ENCODE measurements at regions not wholly inside any gene's neighbourhood (a gene's known extent, or its start where the extent isn't known, plus 50 kb on each side); places are given as distances from the start of the nearest gene placed in this dataset.
"Not testable (repeated sequence)": the region's sequence is repeated elsewhere in the genome, so short reads cannot be mapped to it uniquely, and the experiment has no call there.

DNA sequence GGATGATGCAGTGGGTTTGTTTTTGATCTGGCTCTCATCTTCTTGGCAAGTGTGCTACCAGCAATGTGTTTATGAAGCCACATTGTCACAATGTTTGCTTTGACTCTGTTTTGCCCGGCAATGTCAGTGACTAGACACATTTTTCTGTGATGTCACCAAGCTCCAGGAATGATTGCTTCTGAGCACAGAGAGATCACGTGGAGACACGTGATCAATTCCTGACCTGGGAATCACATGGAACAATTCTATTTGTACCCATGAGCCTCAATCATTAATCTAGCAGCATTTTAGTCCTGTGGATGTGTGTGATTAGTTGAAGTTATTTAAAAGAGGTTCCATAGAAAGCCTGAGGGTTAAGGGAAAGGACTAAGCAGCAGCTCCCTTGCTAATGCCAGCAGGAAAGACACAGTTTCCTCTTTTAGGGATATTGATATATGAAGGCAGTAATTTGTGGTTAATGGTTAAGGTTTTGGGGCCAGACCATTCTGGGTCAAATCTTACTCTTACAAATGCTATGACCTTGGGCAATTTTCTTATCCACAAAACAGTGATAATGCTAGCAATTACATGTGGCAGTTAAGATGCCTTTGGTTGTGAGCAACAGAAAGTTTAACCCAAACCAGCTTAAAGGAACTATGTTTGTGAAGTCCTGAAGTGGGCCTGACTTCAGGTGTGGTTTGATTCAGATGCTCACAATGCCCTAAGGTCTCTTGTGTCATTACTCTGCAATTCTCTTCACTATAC is 59.0 kb downstream of the FASLG start:
- ChIA-PET POLR2A (interaction anchor here (0.9 kb wide), 1 partner anchor 10 kb away, joined by 3 read pairs; no protein-coding TSS in a partner anchor), CTCF (interaction anchor here (1.0 to 1.6 kb wide), 8 partner anchors 11 to 219 kb away, joined by 3 to 8 read pairs (median 4); no protein-coding TSS in a partner anchor)

DNA sequence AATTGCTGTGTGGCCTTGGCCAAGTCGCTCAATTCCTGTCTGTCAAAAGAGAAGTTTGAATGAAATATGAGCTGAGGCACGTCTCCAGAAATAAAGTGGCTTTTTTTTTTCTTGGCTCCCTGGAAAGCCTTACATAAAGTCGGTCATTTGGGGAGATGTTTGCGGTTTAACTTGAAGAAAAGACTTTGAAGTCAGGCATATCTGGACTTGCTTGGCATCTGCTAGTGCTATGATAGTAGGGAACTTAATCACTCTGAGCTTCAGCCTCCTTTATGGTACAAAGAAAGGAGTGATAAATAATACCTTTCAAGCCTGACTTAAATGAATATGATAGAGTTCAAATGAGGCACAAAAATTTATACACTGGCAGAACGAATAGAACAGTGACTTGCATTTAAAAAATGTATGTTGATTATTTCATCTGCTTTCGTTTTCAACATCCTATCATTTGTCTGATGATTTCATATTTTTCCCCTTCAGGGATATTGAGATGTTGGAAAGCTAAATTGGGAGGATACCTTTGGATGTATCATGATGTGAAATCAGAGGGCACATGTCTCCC is 60.2 kb downstream of the FASLG start:
- POLR2A ChIA-PET, result no interaction called here
- CTCF ChIA-PET, result interaction anchor here (1.1 to 2.8 kb wide), 8 partner anchors 9 to 118 kb away, joined by 3 to 20 read pairs (median 4); partner anchors contain the start of gene FASLG

DNA sequence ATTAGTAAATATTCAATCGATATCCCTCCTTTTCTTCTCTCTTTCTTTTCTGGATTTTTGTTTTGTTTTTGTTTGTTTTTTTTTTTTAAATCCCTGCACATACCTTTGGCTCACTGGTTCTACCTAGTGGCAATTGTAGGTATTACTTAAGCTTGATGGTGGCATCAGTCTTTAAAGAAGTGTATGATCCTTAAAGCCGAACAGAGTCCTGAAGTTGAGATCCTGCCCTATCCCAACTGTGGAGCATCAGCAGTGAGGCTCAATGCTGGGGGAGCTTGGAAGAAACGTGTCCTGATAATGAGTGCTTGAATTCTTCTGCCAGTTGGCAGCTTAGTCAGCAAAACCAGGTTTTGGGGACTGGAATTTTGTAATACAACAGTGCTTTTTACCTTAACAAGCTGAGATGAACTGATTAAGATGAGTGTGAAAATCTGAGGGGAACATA is 60.8 kb downstream of the FASLG start:
- ChIA-PET CTCF (interaction anchor here (0.6 to 2.8 kb wide), 11 partner anchors 8 to 230 kb away, joined by 3 to 20 read pairs (median 4); partner anchors contain the start of gene FASLG), POLR2A (interaction anchor here (0.6 kb wide), 1 partner anchor 110 kb away, joined by 6 read pairs; no protein-coding TSS in a partner anchor)

DNA sequence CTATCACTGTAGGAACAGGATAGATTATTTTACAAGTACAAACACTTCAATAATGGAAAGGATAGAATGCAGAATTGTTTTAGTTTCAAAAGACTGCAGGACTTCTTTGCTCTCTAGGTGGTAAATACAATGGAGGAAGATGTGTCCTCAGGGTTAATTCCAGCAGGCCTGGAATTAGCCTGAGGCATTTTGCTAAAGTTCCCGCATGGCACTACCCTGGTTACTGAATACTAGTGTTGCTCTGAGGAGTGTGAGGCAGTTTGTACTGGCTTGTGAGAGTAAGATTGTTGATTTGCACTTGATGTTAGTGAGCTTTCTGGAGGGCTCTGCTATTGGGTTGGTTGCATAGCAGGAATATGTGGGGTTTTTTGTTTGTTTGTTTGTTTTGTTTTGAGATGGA is 61.4 kb downstream of the FASLG start:
- ChIA-PET CTCF (interaction anchor here (0.6 to 2.8 kb wide), 9 partner anchors 8 to 229 kb away, joined by 3 to 20 read pairs (median 4); partner anchors contain the start of gene FASLG), POLR2A (interaction anchor here (0.6 kb wide), 1 partner anchor 111 kb away, joined by 6 read pairs; no protein-coding TSS in a partner anchor)

DNA sequence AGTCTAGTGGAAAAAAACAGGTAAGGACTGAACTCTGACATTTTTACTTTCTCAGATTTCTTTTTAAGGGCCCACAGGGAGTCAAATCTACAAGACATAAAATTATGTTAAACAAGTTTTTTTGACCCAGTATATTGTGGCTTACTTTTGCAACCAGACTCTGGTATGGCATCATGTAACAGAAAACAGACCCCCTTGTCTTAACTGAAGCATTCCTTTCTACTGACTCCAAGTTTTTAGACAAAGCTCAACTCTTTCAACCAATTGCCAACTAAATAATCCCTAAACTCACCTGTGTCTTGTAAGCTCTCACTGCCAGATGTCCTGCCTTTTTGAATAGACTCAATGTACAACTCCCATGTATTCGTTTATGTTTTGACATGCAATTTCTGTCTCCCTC is 64.3 kb downstream of the FASLG start:
- ChIA-PET CTCF (no interaction called here), POLR2A (no interaction called here)

DNA sequence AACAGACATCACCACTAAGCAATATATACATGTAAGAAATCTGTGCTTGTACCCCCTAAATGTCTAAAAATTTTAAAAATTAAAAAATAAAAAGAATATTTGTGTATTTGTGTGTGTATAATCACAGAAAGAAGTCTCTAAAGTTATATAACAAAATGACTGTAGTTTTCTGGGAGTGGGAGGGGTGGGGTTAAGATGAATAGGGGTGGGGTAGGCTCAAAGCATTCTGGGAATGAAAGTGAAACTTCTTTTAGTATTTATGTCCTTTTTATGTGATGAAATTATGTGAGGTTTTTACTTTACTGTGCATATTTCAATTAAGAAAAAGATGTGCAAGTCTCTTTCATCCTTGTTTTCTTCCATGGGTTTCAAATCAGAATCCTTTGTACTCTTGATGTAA is 65.3 kb downstream of the FASLG start:
- ChIA-PET POLR2A (interaction anchor here (0.5 kb wide), 1 partner anchor 50 kb away, joined by 3 read pairs; no protein-coding TSS in a partner anchor), CTCF (interaction anchor here (0.8 kb wide), 1 partner anchor 80 kb away, joined by 3 read pairs; no protein-coding TSS in a partner anchor)

DNA sequence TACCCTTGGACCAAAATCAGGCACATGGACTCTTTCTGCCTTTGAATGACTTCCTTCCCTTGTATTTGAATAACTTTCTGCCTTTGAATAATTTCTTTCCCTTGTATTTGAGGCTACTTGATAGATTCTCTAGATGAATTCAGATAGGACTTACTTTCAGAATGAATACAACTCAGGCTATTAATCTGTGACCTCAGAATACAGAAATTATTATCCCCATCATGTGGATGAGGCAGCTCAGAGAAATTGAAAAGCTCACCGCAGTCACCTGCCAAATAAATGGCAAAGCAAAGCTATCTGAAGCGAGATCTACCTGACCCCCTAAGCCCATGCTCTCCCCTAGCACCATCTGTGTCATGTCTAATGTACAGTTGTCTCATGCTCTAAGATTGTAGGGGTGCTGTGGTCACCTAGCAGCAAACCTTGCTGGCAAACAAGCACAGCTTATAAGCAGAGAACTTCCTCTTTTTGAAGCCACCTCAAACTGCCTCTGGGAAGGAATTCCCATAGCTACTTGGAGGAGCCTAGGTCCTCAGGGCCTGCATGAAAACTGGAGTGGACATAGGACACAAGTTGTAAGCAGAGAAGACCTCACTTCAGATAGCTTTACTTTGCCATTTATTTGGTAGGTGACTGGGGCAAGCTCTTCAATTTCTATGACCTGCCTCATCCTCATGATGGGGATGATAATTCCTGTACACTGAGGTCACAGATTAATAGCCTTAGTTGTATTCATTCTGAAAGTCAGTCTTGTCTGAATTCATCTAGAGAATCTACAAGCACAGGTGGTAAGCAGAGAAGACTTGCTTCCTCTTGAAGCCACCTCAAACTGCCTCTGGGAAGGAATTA is 66.1 kb downstream of the FASLG start:
- POLR2A ChIA-PET, result interaction anchor here (0.5 kb wide), 1 partner anchor 51 kb away, joined by 3 read pairs; no protein-coding TSS in a partner anchor
- CTCF ChIA-PET, result interaction anchor here (0.6 to 4.2 kb wide), 5 partner anchors 81 to 275 kb away, joined by 3 to 25 read pairs (median 4); no protein-coding TSS in a partner anchor

DNA sequence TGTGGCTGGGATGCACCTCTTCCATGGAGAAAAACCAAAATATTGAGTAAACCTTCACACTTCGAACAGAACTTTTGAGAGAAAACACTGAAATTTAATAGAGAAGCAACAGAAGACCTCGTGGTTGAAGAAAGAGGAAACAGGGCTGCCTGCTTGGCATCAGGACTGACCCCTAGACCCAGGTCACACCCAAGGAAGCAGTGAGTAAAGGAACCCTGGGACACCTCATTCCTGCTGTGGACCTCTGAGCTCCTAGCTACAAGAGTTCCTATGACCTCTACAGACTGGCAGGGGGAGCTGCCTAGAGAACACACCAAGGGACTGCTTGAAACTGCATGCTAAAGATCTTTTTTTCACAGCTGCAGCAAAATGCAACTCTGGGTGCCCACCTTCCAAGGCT is 67.8 kb downstream of the FASLG start:
- ChIA-PET CTCF (interaction anchor here (1.1 to 4.2 kb wide), 6 partner anchors 56 to 277 kb away, joined by 3 to 25 read pairs (median 3); no protein-coding TSS in a partner anchor), POLR2A (no interaction called here)

DNA sequence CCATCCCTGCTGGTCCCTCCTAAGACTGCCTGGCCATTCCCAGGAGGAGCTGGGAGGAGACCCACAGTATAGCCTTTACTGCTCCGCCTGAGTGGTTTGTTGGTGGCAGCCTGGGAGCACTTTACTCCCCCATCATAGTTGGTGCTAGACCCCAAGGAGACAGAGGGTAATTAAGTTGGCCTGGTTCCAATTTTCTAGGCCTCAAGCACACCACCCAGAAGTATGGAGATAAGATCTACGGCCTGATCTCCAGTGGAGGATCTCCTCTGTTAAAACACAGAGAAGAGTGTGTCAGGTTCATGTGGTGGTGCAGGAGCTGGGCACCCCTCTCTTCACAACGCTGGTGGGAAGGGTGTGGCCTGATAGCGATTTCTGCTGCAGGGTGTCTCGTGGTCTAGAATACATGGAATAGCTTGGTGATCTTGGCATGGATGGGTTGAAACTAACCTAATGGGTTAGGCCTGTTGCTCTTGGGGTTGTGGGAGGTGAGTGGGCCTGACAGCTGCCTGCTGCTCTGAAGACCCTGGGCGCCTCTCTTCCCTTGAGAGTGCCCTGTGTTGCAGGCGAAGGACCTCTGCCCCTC is 68.5 kb downstream of the FASLG start:
- ChIA-PET CTCF (interaction anchor here (0.6 to 4.2 kb wide), 16 partner anchors 8 to 277 kb away, joined by 3 to 25 read pairs (median 3); no protein-coding TSS in a partner anchor), POLR2A (no interaction called here)

DNA sequence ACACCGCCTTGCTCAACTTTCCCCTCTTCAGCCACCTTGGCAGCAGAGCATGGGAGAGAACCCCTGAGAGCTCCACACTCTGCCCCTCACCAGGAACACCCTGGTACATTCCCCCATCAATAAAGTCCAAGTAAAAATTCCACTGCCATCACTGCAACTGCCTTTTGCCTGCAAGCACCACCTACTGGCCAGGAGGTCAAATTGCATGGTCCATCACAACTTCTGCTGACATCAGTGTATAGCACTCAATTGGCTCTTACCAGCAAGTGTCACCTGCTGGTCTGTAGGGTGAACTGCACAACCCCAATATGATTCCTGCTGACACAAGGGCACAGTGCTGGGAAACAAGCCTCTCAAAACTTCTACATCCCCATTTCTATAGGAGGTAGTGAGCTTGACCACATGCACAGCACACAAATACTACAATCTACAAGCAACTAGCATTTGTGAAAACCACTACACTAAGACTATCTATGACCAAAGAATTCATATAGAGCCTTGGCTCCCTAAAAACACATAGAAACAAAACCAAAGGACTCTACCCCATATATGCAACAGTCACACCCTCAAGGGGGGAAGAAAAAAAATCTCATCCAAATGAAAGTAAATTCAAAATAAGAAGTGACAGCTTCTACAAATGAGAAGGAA is 69.2 kb downstream of the FASLG start:
- POLR2A ChIA-PET, result no interaction called here
- CTCF ChIA-PET, result interaction anchor here (0.6 to 4.2 kb wide), 18 partner anchors 8 to 278 kb away, joined by 3 to 25 read pairs (median 3); no protein-coding TSS in a partner anchor

DNA sequence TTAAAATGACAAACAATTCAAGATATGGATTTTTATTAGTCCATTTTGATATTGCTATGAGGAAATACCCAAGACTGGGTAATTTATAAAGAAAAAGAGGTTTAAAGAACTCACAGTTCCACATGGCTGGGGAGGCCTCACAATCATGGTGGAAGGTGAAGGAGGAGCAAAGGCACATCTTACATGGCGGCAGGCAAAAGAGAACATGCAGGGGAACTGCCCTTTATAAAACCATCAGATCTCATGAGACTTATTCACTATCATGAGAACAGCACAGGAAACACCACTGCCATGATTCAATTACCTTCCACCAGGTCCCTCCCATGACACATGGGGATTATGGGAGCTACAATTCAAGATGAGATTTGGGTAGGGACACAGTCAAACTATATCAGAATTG is 69.8 kb downstream of the FASLG start:
- CTCF ChIA-PET, result interaction anchor here (0.6 to 4.2 kb wide), 8 partner anchors 9 to 196 kb away, joined by 3 to 25 read pairs (median 4); no protein-coding TSS in a partner anchor
- POLR2A ChIA-PET, result not testable (repeated sequence)

DNA sequence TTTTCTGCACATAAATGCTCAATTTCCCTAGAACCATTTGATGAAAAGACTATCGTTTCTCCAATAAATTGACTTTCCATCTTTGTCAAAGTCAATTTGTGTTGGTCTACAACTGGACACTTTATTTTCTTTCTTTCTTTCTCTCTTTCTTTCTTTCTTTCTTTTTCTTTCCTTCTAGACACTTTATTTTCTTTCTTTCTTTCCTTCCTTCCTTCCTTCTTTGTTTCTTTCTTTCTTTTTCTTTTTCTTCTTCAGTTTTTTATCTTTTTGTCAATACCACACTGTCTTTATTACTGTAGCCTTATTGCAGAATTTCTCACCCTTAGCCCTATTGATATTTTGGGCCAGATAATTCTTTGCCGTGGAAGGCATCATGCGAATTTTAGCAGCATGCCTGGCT is 73.5 kb downstream of the FASLG start:
- ChIA-PET POLR2A (no interaction called here), CTCF (interaction anchor here (0.6 to 0.7 kb wide), 4 partner anchors 49 to 380 kb away, joined by 3 to 6 read pairs (median 3); no protein-coding TSS in a partner anchor)

DNA sequence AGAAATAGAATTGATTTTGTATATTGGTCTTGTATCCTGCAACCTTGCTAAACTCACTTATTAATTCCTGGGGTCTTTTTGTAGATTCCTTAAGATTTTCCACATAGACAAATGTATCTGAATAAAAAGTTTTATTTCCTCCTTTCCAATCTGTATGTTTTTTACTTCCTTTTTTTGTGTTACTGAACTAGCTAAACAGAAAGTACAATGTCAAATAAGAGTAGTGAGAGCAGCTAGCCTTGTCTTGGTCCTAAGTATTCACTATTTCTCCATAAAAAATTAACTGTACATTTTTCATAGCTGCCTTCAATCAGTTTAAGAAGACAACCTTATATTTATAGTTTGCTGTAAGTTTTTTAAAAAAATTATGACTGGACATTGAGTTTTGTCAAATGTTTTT is 74.9 kb downstream of the FASLG start:
- ChIA-PET POLR2A (no interaction called here), CTCF (interaction anchor here (1.1 kb wide), 1 partner anchor 9 kb away, joined by 4 read pairs; no protein-coding TSS in a partner anchor)

DNA sequence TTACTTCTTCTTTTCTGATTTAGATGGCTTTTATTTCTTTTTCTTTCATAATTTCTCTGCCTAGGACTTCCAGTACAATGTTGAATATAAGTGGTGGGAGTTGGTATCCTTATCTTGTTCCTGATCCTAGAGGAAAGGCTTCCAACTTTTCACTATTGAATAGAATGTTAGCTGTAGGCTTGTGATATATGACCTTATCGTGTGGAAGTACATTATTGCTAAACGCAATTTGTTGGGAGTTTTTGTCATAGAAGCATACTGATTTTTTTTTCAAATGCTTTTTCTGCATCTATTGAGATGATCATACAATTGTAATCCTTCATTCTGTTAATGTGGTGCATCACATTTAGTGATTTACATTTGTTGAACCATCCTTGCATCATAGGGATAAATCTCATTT is 79.5 kb downstream of the FASLG start:
- POLR2A ChIA-PET, result no interaction called here

DNA sequence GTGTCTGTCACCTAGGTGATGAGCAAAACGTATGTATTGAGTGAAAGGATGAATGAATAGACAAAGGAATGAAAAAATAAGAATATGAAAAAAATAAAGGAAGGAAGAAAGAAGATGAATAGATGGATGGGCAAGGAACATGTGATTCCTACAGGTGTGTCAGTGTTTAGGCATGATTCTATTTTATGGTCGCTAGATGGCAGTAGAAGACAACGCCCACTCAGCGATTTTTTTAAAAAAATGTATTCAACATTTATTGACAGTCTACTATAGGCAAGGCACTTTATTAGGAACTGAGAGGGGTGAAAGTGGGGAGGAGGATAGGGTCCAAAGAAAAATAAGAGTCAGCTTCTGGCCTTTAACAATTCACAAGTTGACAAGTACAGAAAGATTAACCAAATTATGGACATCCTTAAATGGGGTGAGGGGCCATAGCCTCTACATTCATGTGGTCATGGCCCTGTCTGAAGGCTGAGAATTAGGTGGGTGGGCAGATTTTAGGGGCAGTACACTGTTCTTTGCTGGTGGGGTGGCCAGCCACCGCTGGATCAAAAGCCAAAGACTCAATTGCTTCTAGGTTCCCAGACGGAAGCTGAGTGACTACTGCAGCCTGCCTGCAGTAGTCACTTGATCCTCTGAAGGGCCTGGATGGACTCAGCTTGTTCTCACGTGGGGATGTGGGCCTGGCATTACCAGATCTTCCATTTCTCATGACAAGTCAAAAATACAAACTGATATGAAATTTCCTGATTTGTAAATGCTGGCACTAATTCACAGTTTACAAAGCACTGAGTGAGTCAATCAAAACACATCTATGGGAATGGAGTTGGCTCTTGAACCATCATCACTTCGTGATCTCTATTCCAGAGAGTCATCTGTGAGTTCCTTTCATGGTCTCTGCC is 83.9 kb downstream of the FASLG start:
- ChIA-PET POLR2A (no interaction called here), CTCF (interaction anchor here (0.6 to 1.3 kb wide), 7 partner anchors 8 to 459 kb away, joined by 3 to 6 read pairs (median 3); no protein-coding TSS in a partner anchor)

More for the DNA sequence above, 79.5 kb downstream of the FASLG start:
- CTCF ChIA-PET, result no interaction called here

DNA sequence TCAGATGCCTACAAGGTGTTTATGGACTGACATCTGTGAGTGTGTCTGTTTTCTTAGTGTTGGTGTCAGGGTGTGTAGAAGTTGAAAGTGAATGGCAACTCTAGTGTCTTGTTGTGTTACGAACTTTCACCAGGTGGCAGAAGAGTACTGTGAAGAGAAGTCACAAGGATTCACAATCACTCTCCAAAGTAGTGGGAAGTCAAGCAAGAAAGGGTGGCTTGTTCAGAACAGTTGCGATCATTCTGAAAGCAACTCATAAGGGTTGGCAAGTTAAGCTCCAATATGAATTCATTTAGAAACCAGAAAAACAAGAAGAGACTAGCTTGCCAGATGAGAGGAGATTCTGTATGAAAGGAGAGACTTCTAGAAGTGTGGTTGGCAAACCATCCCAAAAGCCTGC is 86.1 kb downstream of the FASLG start:
- CTCF ChIA-PET, result interaction anchor here (0.6 to 1.9 kb wide), 23 partner anchors 8 to 1083 kb away, joined by 3 to 21 read pairs (median 3); partner anchors contain the start of gene TNFSF4
- POLR2A ChIA-PET, result no interaction called here
